Fibroblast of skin of right biceps (primary cell): ENCODE measurements at regions not wholly inside any gene's neighbourhood (a gene's known extent, or its start where the extent isn't known, plus 50 kb on each side); places are given as distances from the start of the nearest gene placed in this dataset.
"Not testable (repeated sequence)": the region's sequence is repeated elsewhere in the genome, so short reads cannot be mapped to it uniquely, and the experiment has no call there.

Experiments used
- DNase-seq: peaks from one replicate; pipeline ENCODE4 v3.0.0-alpha.2; 2013

GRCh38 chr6:12525276-12525675 lies 191.3 kb upstream of the PHACTR1 start:
- no peak for DNase-seq

GRCh38 chr6:12527339-12527738 lies 189.2 kb upstream of the PHACTR1 start:
- DNase-seq, result peak; percentile 57

- DNase-seq, result no peak
These were observed 188.4 kb upstream of the PHACTR1 start for GRCh38 chr6:12528136-12528535.

GRCh38 chr6:12528581-12529363 lies 187.8 kb upstream of the PHACTR1 start:
- no peak for DNase-seq

GRCh38 chr6:12529364-12530019 lies 187.1 kb upstream of the PHACTR1 start:
- no peak for DNase-seq

GRCh38 chr6:12530345-12530744 lies 186.2 kb upstream of the PHACTR1 start:
- no peak for DNase-seq

GRCh38 chr6:12533586-12533985 lies 183.0 kb upstream of the PHACTR1 start:
- DNase-seq, result no peak

- DNase-seq, result no peak
These were observed 182.3 kb upstream of the PHACTR1 start for GRCh38 chr6:12534069-12534853.

- DNase-seq, result no peak
These were observed 180.8 kb upstream of the PHACTR1 start for GRCh38 chr6:12535586-12536314.

- no peak for DNase-seq
These were observed 180.2 kb upstream of the PHACTR1 start for GRCh38 chr6:12536416-12536815.

GRCh38 chr6:12537389-12537788 lies 179.2 kb upstream of the PHACTR1 start:
- peak; percentile 59 for DNase-seq

- no peak for DNase-seq
These were observed 177.6 kb upstream of the PHACTR1 start for GRCh38 chr6:12538881-12539357.

GRCh38 chr6:12542319-12543115 lies 174.1 kb upstream of the PHACTR1 start:
- not testable (repeated sequence) for DNase-seq

- no peak for DNase-seq
These were observed 172.6 kb upstream of the PHACTR1 start for GRCh38 chr6:12543953-12544352.

GRCh38 chr6:12544821-12545565 lies 171.6 kb upstream of the PHACTR1 start:
- no peak for DNase-seq

GRCh38 chr6:12545619-12546409 lies 170.8 kb upstream of the PHACTR1 start:
- peak; percentile 89 for DNase-seq

- DNase-seq, result no peak
These were observed 170.1 kb upstream of the PHACTR1 start for GRCh38 chr6:12546410-12547002.

- DNase-seq, result peak; percentile 93
These were observed 168.0 kb upstream of the PHACTR1 start for GRCh38 chr6:12548526-12548925.

- not testable (repeated sequence) for DNase-seq
These were observed 167.1 kb upstream of the PHACTR1 start for GRCh38 chr6:12549445-12549844.

GRCh38 chr6:12554820-12555219 lies 161.7 kb upstream of the PHACTR1 start:
- DNase-seq, result not testable (repeated sequence)
